ENCODE measurements at regions not wholly inside any gene's neighbourhood (a gene's known extent, or its start where the extent isn't known, plus 50 kb on each side); places are given as distances from the start of the nearest gene placed in this dataset.

DNA sequence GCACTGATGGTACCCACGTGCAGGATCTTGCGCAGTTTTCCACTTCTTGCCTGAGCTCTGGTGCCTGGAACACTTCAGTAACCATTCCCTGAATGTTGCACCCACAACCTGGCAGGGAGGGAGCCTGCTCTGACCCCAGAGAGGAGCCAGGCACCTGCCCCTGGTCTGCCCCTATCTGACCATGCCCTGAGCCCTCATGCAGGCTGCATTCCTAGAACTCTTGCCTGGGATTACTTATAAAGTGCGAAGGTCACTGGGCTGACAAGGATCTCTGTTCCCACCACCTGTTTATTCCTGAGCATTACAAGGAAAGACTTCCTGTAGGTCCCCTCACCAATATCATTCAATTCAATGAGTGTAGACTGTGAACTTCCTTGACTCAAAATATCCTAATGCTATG is 191.9 kb upstream of the FMN2 start:
- H3K9ac ChIP-seq (ENCODE audit: insufficient read depth in 1 of 2, low read depth in 2 of 2, low read length in 2 of 2): no peak overlapping the region
- no peaks in the 10 kb centered on the region for H3K36me3 ChIP-seq (ENCODE audit: control insufficient read depth, insufficient read depth, low read length)
- no peak for DNase-seq (ENCODE audit: extremely low read depth in 1 of 4, low spot score in 3 of 4)
- H3K4me3 ChIP-seq: no peak overlapping the region
- H3K27me3 ChIP-seq (ENCODE audit: control insufficient read depth in 2 of 2, insufficient read depth in 2 of 2, low read length in 2 of 2): no peaks in the 10 kb centered on the region
- no peaks in the 10 kb centered on the region for H3K79me2 ChIP-seq (ENCODE audit: control insufficient read depth, insufficient read depth, low read length)
- no peak overlapping the region for H3K27ac ChIP-seq (ENCODE audit: extremely low read depth, low read depth, low read length)
- no peaks in the 10 kb centered on the region for H3K9me3 ChIP-seq (replicated peaks; ENCODE audit: control insufficient read depth, insufficient read depth, low read depth, low read length)
- no peaks in the 10 kb centered on the region for H4K20me1 ChIP-seq (replicated peaks; ENCODE audit: control insufficient read depth, insufficient read depth, low read length)
- no peak for ATAC-seq
- no peak for FAIRE-seq
- in situ Hi-C loops (cut with MboI): no loop called here
- CTCF ChIA-PET (ENCODE audit: low intra/inter-chr PET ratio): no interaction called here
- H3K4me2 ChIP-seq (ENCODE audit: insufficient read depth, low read length): no peak overlapping the region
- 0% methylated on average over 3 of the region's 3 CpGs for WGBS (ENCODE audit: insufficient coverage, low coverage, missing lambda C conversion rate)
- intact Hi-C loops (cut with micrococcal nuclease): loop anchor here (2.0 to 10.0 kb wide), 3 partner anchors 492 to 1661 kb away; no protein-coding TSS in a partner anchor
- H2AFZ ChIP-seq (ENCODE audit: low read depth, low read length): no peak overlapping the region
- POLR2A ChIA-PET: interaction anchor here (0.8 kb wide), 1 partner anchor 27 kb away, joined by 3 read pairs; no protein-coding TSS in a partner anchor
- no peaks in the 10 kb centered on the region for H3K4me1 ChIP-seq (replicated peaks in 1 of 2; ENCODE audit: control insufficient read depth in 2 of 2, insufficient read depth in 2 of 2, low read length in 2 of 2)
- TF ChIP-seq, protein P1, sequence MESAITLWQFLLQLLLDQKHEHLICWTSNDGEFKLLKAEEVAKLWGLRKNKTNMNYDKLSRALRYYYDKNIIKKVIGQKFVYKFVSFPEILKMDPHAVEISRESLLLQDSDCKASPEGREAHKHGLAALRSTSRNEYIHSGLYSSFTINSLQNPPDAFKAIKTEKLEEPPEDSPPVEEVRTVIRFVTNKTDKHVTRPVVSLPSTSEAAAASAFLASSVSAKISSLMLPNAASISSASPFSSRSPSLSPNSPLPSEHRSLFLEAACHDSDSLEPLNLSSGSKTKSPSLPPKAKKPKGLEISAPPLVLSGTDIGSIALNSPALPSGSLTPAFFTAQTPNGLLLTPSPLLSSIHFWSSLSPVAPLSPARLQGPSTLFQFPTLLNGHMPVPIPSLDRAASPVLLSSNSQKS (CRISPR knock-in tag; IDR thresholded peaks at IDR 0.05): no peak
- TF ChIP-seq TEAD4 (IDR thresholded peaks at IDR 0.05; ENCODE audit: low read length) (no peak), TEAD4 (CRISPR knock-in tag; IDR thresholded peaks at IDR 0.05; ENCODE audit: borderline replicate concordance) (no peak), NEUROD1 (IDR thresholded peaks at IDR 0.05; ENCODE audit: borderline replicate concordance, low read depth, low read length, partially characterized antibody) (no peak), RAD21 (CRISPR knock-in tag; conservative IDR thresholded peaks at IDR 0.05 in 1 of 2, IDR thresholded peaks at IDR 0.05 in 1 of 2) (no peak), EZH2 (IDR thresholded peaks at IDR 0.05; ENCODE audit: borderline replicate concordance, low read depth, low read length) (no peak), RBM25 (IDR thresholded peaks at IDR 0.05; ENCODE audit: low read depth, low read length, severe bottlenecking) (no peak), ZNF324 (CRISPR knock-in tag; IDR thresholded peaks at IDR 0.05) (no peak), NR2F6 (CRISPR knock-in tag; IDR thresholded peaks at IDR 0.05) (no peak), HDAC6 (IDR thresholded peaks at IDR 0.05; ENCODE audit: low read depth, low read length) (no peak), TAF7 (tag; IDR thresholded peaks at IDR 0.05) (no peak), FUS (optimal IDR thresholded peaks at IDR 0.05; ENCODE audit: low read depth, low read length) (no peak)
- TF ChIP-seq, protein P2, sequence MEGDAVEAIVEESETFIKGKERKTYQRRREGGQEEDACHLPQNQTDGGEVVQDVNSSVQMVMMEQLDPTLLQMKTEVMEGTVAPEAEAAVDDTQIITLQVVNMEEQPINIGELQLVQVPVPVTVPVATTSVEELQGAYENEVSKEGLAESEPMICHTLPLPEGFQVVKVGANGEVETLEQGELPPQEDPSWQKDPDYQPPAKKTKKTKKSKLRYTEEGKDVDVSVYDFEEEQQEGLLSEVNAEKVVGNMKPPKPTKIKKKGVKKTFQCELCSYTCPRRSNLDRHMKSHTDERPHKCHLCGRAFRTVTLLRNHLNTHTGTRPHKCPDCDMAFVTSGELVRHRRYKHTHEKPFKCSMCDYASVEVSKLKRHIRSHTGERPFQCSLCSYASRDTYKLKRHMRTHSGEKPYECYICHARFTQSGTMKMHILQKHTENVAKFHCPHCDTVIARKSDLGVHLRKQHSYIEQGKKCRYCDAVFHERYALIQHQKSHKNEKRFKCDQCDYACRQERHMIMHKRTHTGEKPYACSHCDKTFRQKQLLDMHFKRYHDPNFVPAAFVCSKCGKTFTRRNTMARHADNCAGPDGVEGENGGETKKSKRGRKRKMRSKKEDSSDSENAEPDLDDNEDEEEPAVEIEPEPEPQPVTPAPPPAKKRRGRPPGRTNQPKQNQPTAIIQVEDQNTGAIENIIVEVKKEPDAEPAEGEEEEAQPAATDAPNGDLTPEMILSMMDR (IDR thresholded peaks at IDR 0.05 in 2 of 3, conservative IDR thresholded peaks at IDR 0.05 in 1 of 3; ENCODE audit: insufficient read depth in 2 of 3, low read depth in 1 of 3, low read length in 3 of 3): no peak
- H3K9me1 ChIP-seq (ENCODE audit: control insufficient read depth, insufficient read depth, low read length): no peaks in the 10 kb centered on the region
- no TSS peak for BruUV-seq (replicated peaks)

Data from K562 (cell line).